ENCODE measurements at regions not wholly inside any gene's neighbourhood (a gene's known extent, or its start where the extent isn't known, plus 50 kb on each side); places are given as distances from the start of the nearest gene placed in this dataset.

DNA sequence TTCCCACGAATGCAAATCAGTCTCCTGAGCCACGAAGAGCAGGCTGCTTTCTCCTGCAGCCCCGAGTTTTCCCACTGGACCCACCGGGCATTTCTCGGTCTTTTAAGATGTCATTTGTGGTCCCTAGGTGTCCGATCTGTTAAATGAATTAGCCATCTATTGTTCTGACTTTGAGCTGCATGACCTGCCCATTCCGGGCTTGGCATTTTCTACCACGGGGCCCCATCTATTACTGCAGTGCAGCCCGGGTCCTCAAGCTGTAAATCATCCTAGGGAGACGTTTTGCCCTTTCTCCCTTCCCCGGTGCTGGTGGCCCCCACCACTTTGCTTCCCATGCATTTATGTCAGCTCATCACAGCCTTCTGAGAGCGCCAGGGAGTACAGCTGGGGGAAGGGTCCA lies 405.4 kb downstream of the IRX1 start:
- Histone ChIP-seq H3K36me3 (no peaks in the 10 kb centered on the region), H3K27ac (no peak overlapping the region), H3K9me3 (no peaks in the 10 kb centered on the region), H3K4me3 (no peak overlapping the region), H3K4me1 (ENCODE audit: control insufficient read depth in 1 of 2, low read depth in 2 of 2) (peaks cover 0 to 10% of the 10 kb centered on the region in 2 donors), H3K27me3 (replicated peaks; ENCODE audit: insufficient read depth) (no peaks in the 10 kb centered on the region)
- ATAC-seq (ENCODE audit: insufficient number of reproducible peaks, low FRiP score, low read depth) = no peak
- TF ChIP-seq, protein P1, sequence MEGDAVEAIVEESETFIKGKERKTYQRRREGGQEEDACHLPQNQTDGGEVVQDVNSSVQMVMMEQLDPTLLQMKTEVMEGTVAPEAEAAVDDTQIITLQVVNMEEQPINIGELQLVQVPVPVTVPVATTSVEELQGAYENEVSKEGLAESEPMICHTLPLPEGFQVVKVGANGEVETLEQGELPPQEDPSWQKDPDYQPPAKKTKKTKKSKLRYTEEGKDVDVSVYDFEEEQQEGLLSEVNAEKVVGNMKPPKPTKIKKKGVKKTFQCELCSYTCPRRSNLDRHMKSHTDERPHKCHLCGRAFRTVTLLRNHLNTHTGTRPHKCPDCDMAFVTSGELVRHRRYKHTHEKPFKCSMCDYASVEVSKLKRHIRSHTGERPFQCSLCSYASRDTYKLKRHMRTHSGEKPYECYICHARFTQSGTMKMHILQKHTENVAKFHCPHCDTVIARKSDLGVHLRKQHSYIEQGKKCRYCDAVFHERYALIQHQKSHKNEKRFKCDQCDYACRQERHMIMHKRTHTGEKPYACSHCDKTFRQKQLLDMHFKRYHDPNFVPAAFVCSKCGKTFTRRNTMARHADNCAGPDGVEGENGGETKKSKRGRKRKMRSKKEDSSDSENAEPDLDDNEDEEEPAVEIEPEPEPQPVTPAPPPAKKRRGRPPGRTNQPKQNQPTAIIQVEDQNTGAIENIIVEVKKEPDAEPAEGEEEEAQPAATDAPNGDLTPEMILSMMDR (IDR thresholded peaks at IDR 0.05) = no peak
- no peak for DNase-seq (ENCODE audit: low spot score)

DNA sequence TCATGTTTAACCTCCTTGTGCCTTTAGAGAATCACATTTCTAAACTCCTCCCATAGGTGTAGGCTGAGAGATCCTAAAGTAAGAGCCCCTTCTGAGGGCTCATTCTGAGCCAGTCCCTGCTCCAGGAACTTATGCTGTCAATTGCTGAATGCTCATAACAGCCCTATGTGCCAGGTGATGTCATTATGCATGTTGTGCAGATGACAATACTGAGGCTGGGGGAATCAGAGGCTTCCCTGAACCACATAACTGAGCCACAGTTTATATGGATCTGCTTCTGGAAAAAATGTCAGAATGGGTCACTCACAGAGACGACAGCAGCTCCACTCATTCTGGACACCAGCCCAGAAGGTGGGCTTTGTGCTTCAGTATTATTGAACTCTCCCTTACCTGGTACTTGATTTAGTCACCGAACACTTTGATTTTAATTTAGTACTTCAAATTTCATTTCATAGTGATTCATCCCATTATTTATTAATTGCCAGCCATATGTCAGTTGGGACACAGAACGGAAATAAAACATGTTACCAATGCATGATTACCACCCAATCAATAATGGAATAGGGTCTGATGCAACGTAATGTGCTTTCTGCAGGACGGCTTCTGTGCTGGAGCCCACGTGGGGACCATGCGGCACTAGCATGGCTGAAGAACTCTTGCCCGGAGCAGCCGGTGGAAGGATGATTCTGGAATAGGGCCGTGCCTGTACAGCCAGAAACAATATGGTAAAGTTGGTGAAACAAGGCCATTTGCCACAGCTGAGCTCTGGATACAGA lies 406.3 kb downstream of the IRX1 start:
- TF ChIP-seq, protein P1 (IDR thresholded peaks at IDR 0.05) = no peak
- no peaks in the 10 kb centered on the region for H3K27me3 ChIP-seq (replicated peaks; ENCODE audit: insufficient read depth)
- DNase-seq (ENCODE audit: low spot score) (no peak), ATAC-seq (ENCODE audit: insufficient number of reproducible peaks, low FRiP score, low read depth) (no peak)
- H3K9me3 ChIP-seq = no peaks in the 10 kb centered on the region
- peaks cover 0 to under 1% of the 10 kb centered on the region in 2 donors for H3K4me1 ChIP-seq (ENCODE audit: control insufficient read depth in 1 of 2, low read depth in 2 of 2)
- H3K4me3 ChIP-seq = no peak overlapping the region
- H3K36me3 ChIP-seq = no peaks in the 10 kb centered on the region
- H3K27ac ChIP-seq = no peak overlapping the region

DNA sequence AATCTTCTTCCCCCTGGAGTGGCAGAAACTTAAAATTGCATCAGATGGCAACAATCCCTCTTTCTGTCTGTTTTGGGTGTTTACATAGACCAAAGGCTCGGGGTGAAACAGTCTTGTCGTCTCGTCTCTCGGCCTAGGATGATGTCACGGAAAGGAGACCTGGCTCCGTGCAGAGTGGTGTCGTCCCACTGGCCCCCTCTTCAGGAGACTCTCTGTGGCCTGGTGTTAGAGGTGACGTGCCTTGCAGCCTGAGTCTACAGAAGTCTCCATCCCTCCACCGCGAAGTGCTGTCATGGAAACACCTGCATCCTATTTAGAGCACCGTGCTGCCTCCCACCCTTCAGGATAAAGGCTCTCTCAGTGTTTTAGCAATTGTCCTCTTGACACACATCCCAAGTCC lies 409.7 kb downstream of the IRX1 start:
- no peaks in the 10 kb centered on the region for H3K27me3 ChIP-seq (replicated peaks; ENCODE audit: insufficient read depth)
- TF ChIP-seq, protein P1 (IDR thresholded peaks at IDR 0.05) = no peak
- no peak for ATAC-seq (ENCODE audit: insufficient number of reproducible peaks, low FRiP score, low read depth)

DNA sequence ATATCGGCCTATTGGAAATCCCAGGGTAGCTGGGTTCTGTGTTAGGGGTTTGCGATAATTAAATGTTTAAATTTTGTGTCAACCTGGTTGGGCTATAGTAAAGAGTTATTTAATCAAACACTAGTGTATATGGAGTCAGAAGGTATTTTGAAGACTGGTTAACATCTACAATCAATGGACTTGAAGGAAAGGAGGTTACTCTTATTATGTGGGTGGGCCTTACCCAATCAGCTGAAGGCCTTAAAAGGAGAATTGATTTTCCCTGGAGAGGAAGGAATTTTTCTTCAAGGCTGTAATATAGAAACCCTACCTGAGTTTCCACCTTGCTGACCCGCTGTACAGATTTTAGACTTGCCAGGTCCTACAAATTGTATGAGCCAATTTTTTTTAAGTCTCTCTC lies 411.4 kb downstream of the IRX1 start:
- Histone ChIP-seq H3K27ac (no peak overlapping the region), H3K36me3 (no peaks in the 10 kb centered on the region), H3K27me3 (replicated peaks; ENCODE audit: insufficient read depth) (no peaks in the 10 kb centered on the region), H3K9me3 (no peaks in the 10 kb centered on the region), H3K4me1 (ENCODE audit: control insufficient read depth in 1 of 2, low read depth in 2 of 2) (peaks cover 4 to 15% of the 10 kb centered on the region in 2 donors), H3K4me3 (no peak overlapping the region)
- ATAC-seq (ENCODE audit: insufficient number of reproducible peaks, low FRiP score, low read depth) (no peak), DNase-seq (ENCODE audit: low spot score) (no peak)
- TF ChIP-seq, protein P1 (IDR thresholded peaks at IDR 0.05) = no peak

More for the DNA sequence above, 409.7 kb downstream of the IRX1 start:
- Histone ChIP-seq H3K36me3 (no peaks in the 10 kb centered on the region), H3K4me1 (ENCODE audit: control insufficient read depth in 1 of 2, low read depth in 2 of 2) (peaks cover 0 to 3% of the 10 kb centered on the region in 2 donors), H3K27ac (no peak overlapping the region), H3K9me3 (no peaks in the 10 kb centered on the region), H3K4me3 (no peak overlapping the region)
- no peak for DNase-seq (ENCODE audit: low spot score)

DNA sequence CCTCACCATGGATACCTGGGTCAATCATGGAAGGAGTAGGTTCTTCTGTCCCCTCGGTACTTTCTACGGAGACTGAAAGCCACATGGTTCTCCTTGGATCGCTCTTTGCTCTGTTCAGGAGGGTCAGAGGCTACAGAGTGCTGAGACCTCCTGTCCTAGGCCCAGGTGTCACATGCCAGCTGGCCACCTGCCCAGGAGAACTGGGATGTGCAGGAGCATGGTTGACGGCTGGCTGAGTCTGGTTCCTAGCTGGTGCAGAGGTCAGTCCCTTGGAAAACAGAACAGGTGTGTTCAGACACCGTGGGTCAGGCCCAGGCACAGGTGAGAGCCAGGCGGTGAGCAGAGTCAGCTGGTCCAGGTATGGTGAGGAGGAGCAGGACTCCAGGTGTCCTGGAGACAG lies 416.3 kb downstream of the IRX1 start:
- Histone ChIP-seq H3K27ac (no peak overlapping the region), H3K36me3 (no peaks in the 10 kb centered on the region), H3K27me3 (replicated peaks; ENCODE audit: insufficient read depth) (no peaks in the 10 kb centered on the region), H3K9me3 (no peaks in the 10 kb centered on the region), H3K4me3 (no peak overlapping the region), H3K4me1 (ENCODE audit: control insufficient read depth in 1 of 2, low read depth in 2 of 2) (peaks cover 4 to 29% of the 10 kb centered on the region in 2 donors)
- DNase-seq (ENCODE audit: low spot score) = no peak
- no peak for ATAC-seq (ENCODE audit: insufficient number of reproducible peaks, low FRiP score, low read depth)
- TF ChIP-seq, protein P1 (IDR thresholded peaks at IDR 0.05) = no peak

Measured in thoracic aorta (tissue), 2 donors.